ENCODE measurements at regions not wholly inside any gene's neighbourhood (a gene's known extent, or its start where the extent isn't known, plus 50 kb on each side); places are given as distances from the start of the nearest gene placed in this dataset.
"Not testable (repeated sequence)": the region's sequence is repeated elsewhere in the genome, so short reads cannot be mapped to it uniquely, and the experiment has no call there.

GRCh38 chr10:28089467-28089866 lies 90.6 kb upstream of the ODAD2 start:
- DNase-seq = no peak
- Histone ChIP-seq H3K36me3 (peaks cover 0 to 39% (median 11%) of the 10 kb centered on the region in 4 donors), H3K27ac (no peak overlapping the region), H3K4me1 (no peaks in the 10 kb centered on the region), H3K27me3 (no peaks in the 10 kb centered on the region), H3K4me3 (no peak overlapping the region), H3K9me3 (no peaks in the 10 kb centered on the region)
- no peak for TF ChIP-seq EP300 (IDR thresholded peaks at IDR 0.05)
- TF ChIP-seq POLR2A (IDR thresholded peaks at IDR 0.05) = no peak
- no peak for TF ChIP-seq CTCF (IDR thresholded peaks at IDR 0.05)
- no peak for TF ChIP-seq POLR2AphosphoS5 (IDR thresholded peaks at IDR 0.05)
- 87 to 97% (median 93%) methylated on average over 10 of the region's 10 CpGs for WGBS, 5 donors
- intact Hi-C loops (cut with DNase I; ENCODE audit: low total_unique reads) = no loop called here

GRCh38 chr10:28087661-28088351 lies 88.9 kb upstream of the ODAD2 start:
- H3K4me3 ChIP-seq = no peak overlapping the region
- H3K4me1 ChIP-seq = no peaks in the 10 kb centered on the region
- H3K36me3 ChIP-seq = peaks cover 0 to 39% (median 11%) of the 10 kb centered on the region in 4 donors
- no peak overlapping the region for H3K27ac ChIP-seq
- intact Hi-C loops (cut with DNase I; ENCODE audit: low total_unique reads) = no loop called here
- TF ChIP-seq CTCF (IDR thresholded peaks at IDR 0.05) (no peak), POLR2A (IDR thresholded peaks at IDR 0.05) (no peak), POLR2AphosphoS5 (IDR thresholded peaks at IDR 0.05) (no peak), EP300 (IDR thresholded peaks at IDR 0.05) (no peak)
- WGBS, 5 donors = 90 to 94% (median 91%) methylated on average over 2 of the region's 2 CpGs
- no peaks in the 10 kb centered on the region for H3K9me3 ChIP-seq
- no peak for DNase-seq
- H3K27me3 ChIP-seq = no peaks in the 10 kb centered on the region

- H3K27me3 ChIP-seq; H3K27ac ChIP-seq; H3K9me3 ChIP-seq; H3K4me1 ChIP-seq; H3K4me3 ChIP-seq; intact Hi-C loops (cut with DNase I; ENCODE audit: low total_unique reads); DNase-seq: not testable (repeated sequence)
- 94 to 100% (median 98%) methylated on average over 2 of the region's 2 CpGs for WGBS, 5 donors
- H3K36me3 ChIP-seq = peaks cover 0 to 39% (median 11%) of the 10 kb centered on the region in 4 donors
These were observed 86.9 kb upstream of the ODAD2 start for GRCh38 chr10:28085760-28086159.

GRCh38 chr10:28082885-28083284 lies 84.0 kb upstream of the ODAD2 start:
- no peak for DNase-seq
- no peaks in the 10 kb centered on the region for H3K4me1 ChIP-seq
- H3K36me3 ChIP-seq = peaks cover 0 to 23% (median 7%) of the 10 kb centered on the region in 4 donors
- no peak overlapping the region for H3K27ac ChIP-seq
- H3K4me3 ChIP-seq = no peak overlapping the region
- TF ChIP-seq EP300 (IDR thresholded peaks at IDR 0.05) (no peak), POLR2AphosphoS5 (IDR thresholded peaks at IDR 0.05) (no peak), CTCF (IDR thresholded peaks at IDR 0.05) (no peak), POLR2A (IDR thresholded peaks at IDR 0.05) (no peak)
- WGBS, 5 donors = 91 to 98% (median 93%) methylated on average over 2 of the region's 2 CpGs
- no peaks in the 10 kb centered on the region for H3K27me3 ChIP-seq
- intact Hi-C loops (cut with DNase I; ENCODE audit: low total_unique reads) = no loop called here
- H3K9me3 ChIP-seq = no peaks in the 10 kb centered on the region

GRCh38 chr10:28082316-28082715 lies 83.4 kb upstream of the ODAD2 start:
- no peaks in the 10 kb centered on the region for H3K9me3 ChIP-seq
- no peaks in the 10 kb centered on the region for H3K27me3 ChIP-seq
- H3K27ac ChIP-seq = no peak overlapping the region
- H3K4me3 ChIP-seq = no peak overlapping the region
- intact Hi-C loops (cut with DNase I; ENCODE audit: low total_unique reads) = no loop called here
- no peaks in the 10 kb centered on the region for H3K4me1 ChIP-seq
- peaks cover 0 to 19% (median 4%) of the 10 kb centered on the region in 4 donors for H3K36me3 ChIP-seq
- no peak for DNase-seq
- TF ChIP-seq CTCF (IDR thresholded peaks at IDR 0.05) (no peak), POLR2AphosphoS5 (IDR thresholded peaks at IDR 0.05) (no peak), EP300 (IDR thresholded peaks at IDR 0.05) (no peak), POLR2A (IDR thresholded peaks at IDR 0.05) (no peak)
